ENCODE measurements at regions not wholly inside any gene's neighbourhood (a gene's known extent, or its start where the extent isn't known, plus 50 kb on each side); places are given as distances from the start of the nearest gene placed in this dataset.
"Not testable (repeated sequence)": the region's sequence is repeated elsewhere in the genome, so short reads cannot be mapped to it uniquely, and the experiment has no call there.

DNA sequence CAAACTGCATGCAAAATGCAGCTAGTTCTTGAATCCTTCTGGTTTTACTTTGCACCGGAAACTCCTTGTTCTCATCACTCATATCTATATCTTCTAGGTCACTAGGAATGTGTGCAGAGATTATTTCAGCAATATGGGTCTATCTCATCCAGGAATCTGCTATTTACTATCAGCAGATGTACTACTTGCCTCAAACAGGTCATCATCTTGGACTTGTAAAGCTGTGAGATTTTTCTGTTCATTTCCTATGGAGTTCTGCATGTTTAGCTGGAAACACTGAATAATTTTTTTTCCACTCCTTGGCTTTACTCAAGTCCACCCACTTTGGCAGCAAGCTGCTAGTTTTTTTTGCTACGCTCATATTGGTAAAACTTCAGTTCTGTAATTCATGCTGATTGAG lies 334.8 kb downstream of the RPIA start:
- DNase-seq, result not testable (repeated sequence)

- not testable (repeated sequence) for DNase-seq
Observed at GRCh38 chr2:89027115-89027514, 335.6 kb downstream of the RPIA start.

GRCh38 chr2:89027536-89027935 lies 336.1 kb downstream of the RPIA start:
- DNase-seq, result not testable (repeated sequence)

- not testable (repeated sequence) for DNase-seq
Observed at GRCh38 chr2:89029257-89029656, 337.8 kb downstream of the RPIA start.

DNA sequence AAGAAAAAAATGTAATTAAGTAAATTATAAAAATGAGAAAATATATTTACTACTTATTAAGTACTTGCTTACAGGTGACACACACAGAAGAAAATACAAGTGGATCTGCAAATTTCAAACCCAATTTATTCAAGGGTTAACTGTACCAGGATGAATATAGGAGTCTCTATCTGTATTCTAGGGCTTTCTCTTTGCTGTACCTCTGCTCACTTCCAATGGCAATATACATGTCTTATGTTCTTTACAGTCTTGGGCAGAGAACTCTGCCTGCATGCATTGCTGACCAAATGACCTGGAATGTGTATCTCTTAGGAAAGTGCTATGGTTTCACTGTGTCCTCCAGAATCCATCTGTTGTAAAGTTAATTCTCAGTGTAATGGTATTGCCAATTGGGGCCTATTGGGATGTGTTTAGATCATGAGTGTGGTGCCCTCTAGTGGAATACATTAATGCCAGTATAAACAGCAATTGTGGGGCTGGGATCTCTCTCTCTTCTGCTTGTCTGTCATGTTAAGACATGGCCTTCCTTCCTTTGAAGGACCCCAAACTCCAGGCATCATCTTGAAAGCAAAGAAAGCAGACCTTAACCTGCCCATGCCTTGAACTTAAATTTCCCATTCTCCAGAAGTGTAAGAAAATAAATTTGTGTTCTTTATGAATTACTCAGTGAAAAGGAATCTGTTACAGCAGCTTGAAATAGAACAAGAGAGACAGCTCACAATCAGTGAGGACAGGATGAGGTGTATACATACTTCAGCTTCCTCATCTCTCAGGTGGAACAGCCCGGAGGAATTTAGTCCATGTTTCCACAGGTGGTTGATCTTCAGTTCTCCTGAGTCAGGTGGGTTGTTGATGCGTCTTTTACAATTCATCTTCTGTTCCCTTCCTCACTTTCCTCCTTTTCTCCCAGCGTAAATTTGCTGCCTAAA lies 356.9 kb downstream of the RPIA start:
- DNase-seq, result peak; percentile 42

DNA sequence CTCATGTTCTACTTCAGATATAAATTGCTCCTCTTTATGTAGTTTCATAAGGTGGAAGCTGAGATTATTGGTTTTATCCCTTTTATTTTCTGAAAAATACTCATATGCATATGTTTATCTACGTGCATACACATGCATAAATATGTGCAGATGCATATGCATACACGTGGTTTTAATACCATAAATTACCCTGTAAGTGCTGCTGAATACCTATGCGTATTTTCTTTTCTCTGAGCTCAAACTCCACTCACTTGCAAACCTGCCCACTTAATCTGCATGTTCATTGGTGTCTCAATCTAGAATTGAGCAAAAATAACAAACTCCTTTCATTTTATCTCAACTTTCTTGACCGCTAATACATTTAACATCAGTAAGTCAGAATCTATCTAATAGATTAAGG lies 367.1 kb downstream of the RPIA start:
- DNase-seq, result not testable (repeated sequence)

DNA sequence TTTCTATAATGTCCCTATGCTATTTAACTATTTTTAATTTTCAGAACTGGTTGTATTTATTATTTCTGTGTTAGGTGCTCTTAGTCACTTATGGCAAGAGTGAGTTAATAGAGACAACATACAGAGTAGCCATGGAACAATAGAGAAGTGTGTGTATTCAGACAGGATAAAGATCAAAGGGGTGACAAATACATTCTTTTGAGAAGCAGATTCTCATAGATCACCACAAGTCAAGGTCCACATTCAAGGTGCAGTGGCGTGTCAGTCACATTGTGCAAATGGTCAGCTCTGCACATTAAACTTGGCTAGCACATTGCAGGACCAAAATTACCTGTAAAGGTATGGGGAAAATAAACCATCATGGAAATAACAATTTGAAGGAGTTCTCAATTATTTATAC lies 369.7 kb downstream of the RPIA start:
- DNase-seq, result not testable (repeated sequence)

GRCh38 chr2:89076771-89077170 lies 385.3 kb downstream of the RPIA start:
- DNase-seq, result not testable (repeated sequence)

DNA sequence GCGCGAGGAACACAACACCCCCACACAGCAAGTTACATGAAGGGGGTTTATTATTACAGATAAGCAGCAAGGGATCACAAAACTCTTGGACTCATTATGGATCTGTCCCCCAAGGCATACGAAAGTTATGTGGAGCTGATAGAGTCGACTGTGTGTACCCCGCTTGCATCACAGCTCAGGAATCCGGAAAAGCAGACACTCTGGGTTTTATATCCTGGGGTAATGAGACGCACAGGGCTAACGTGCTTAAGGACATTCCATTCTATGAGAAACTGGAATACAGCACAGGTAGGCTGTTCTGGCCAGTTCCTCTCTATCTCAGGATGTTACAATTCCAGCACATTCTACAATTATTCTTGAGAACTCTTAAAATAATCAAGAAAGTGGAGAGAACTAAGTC lies 401.4 kb downstream of the RPIA start:
- not testable (repeated sequence) for DNase-seq

- not testable (repeated sequence) for DNase-seq
Observed at GRCh38 chr2:89095060-89095459, 403.6 kb downstream of the RPIA start.

GRCh38 chr2:89102587-89102986 lies 411.1 kb downstream of the RPIA start:
- DNase-seq, result not testable (repeated sequence)

DNA sequence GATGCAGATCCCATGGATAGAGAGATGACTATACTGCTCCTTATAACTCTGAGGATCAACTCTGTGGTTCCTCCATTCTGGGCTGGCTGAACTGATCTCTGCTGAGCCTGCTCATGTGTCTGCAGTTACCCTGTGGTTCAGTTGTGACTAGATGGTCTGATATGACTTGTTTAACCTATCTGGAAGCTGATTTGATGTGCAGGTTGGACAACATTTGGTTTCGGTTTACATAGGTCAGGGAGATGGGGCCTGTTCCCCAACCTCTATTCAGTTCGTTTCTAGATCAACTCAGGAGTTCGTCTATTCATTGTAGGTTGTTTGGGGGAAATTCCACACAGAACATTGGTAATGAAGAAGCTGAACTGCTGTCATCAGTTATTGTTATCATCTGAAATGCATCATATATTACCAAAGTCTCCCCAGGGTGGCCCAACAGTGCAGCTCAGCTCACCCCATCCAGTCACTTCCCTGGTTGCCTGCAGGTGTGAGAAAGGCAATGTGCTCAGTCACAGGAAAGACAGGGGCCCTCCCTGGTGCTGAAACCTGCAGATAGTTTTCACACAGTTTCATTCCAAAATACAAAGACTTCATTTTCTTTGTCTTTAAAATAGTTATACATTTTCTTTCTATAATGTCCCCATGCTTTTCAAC lies 415.0 kb downstream of the RPIA start:
- DNase-seq, result not testable (repeated sequence)

GRCh38 chr2:89112434-89112833 lies 421.0 kb downstream of the RPIA start:
- DNase-seq, result not testable (repeated sequence)

GRCh38 chr2:89113286-89113685 lies 421.8 kb downstream of the RPIA start:
- DNase-seq, result not testable (repeated sequence)

- DNase-seq, result not testable (repeated sequence)
Observed at GRCh38 chr2:89129440-89129839, 438.0 kb downstream of the RPIA start.

- DNase-seq, result not testable (repeated sequence)
Observed at GRCh38 chr2:89130665-89131308, 439.3 kb downstream of the RPIA start.

- not testable (repeated sequence) for DNase-seq
Observed at GRCh38 chr2:89142959-89143358, 451.5 kb downstream of the RPIA start.

GRCh38 chr2:89145342-89145741 lies 453.9 kb downstream of the RPIA start:
- DNase-seq, result not testable (repeated sequence)

DNA sequence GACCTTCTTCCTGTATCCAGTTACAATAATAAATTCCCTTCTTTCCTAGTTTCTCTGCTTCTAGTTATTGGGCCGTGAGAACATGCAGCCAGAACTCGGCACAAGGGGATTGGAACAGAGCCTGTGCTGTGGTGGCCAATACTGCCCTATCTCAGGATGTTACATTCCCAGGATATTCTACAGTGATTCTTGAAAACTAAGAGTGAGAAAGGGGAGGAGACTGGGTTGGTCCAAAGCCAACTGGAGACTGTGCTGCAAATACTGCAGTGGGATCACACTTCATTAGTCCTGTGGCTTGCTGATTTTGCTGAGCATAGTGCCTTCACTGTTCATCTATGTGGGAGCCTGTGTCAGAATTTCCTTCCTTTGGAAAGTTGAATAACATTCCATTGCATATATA lies 456.8 kb downstream of the RPIA start:
- DNase-seq, result not testable (repeated sequence)

DNA sequence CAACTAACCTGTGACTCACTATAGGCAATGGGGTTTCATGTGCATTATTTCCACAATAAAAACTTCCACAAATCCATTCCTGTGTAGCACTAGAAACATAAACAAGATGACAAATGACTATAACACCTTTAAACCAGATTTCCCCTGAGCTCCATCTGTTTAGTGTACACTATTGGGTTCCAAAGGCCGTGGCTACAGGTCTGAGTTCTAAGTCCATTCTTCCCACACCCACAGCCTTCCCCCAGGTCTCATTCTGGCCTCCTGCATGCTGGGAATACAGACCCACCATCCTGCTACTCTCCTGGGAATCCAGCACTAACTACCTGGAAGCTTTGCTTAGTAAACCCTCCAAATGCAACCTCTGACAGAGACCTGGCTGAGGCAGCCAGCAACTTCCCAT lies 460.2 kb downstream of the RPIA start:
- DNase-seq, result not testable (repeated sequence)

GRCh38 chr2:89152501-89152900 lies 461.0 kb downstream of the RPIA start:
- not testable (repeated sequence) for DNase-seq

- not testable (repeated sequence) for DNase-seq
Observed at GRCh38 chr2:89153210-89153609, 461.7 kb downstream of the RPIA start.

GRCh38 chr2:89154247-89154682 lies 462.8 kb downstream of the RPIA start:
- not testable (repeated sequence) for DNase-seq

All from hematopoietic multipotent progenitor cell treated with erythropoietin and hydrocortisone succinate and interleukin-3 and kit ligand, for 8 days (in vitro differentiated cells).